ENCODE measurements at regions not wholly inside any gene's neighbourhood (a gene's known extent, or its start where the extent isn't known, plus 50 kb on each side); places are given as distances from the start of the nearest gene placed in this dataset.

DNA sequence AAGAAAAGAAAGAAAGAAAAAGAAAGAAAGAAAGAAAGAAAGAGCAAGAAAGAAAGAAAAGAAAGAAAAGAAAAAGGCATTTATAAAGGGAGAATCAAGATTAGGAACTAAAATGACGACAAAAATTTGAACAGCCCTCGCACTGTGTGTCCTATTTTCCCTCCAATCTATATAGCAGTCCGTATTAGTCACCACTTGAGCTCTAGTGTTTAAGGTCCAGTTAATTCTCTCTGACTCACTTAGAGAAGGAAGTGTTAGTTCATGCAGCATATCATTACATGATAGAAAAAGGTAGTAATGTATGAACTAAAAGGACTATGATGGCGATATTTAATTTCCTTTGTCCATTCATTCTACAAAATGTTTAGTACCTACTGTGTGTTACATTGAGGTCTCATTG, 122.7 kb downstream of the CBLL2 start:
- DNase-seq (ENCODE audit: low read depth), result no peak

DNA sequence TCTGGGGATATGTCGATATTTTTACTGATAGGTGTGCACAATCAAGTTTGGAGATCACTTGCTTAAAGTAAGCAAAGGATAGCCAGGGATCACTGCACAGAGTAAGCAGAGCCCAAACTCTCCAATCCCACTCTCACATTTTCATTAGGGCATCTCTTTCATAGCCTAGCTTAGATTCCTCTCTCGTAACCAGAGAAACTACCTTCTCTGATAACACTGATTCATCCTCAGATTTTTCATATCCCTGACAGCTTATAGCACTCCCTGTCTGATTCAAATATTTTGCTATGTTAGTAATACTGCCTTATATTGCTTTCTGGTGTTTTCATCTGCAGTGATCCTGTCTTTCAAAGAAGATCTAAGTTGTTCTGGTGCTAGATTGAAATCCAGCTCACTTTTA, 123.7 kb downstream of the CBLL2 start:
- no peak for DNase-seq (ENCODE audit: low read depth)

DNA sequence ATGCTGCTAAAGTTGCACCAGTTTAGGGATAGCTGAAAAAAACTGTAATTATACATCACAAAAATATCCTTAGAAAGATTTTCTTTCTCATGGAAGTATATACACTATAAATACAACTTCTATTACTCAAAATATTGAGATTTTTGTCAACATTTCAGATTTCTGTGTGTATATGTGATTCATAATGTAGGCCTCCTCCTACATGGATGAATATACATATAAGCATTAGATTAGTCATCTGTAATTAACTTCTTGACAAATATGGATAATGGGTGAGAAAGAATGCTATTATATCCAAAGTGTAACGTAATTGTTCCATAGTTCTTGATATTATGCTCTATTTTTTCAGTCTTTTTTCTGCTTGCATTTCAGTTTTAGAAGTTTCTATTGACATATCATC, 124.9 kb downstream of the CBLL2 start:
- no peak for DNase-seq (ENCODE audit: low read depth)

DNA sequence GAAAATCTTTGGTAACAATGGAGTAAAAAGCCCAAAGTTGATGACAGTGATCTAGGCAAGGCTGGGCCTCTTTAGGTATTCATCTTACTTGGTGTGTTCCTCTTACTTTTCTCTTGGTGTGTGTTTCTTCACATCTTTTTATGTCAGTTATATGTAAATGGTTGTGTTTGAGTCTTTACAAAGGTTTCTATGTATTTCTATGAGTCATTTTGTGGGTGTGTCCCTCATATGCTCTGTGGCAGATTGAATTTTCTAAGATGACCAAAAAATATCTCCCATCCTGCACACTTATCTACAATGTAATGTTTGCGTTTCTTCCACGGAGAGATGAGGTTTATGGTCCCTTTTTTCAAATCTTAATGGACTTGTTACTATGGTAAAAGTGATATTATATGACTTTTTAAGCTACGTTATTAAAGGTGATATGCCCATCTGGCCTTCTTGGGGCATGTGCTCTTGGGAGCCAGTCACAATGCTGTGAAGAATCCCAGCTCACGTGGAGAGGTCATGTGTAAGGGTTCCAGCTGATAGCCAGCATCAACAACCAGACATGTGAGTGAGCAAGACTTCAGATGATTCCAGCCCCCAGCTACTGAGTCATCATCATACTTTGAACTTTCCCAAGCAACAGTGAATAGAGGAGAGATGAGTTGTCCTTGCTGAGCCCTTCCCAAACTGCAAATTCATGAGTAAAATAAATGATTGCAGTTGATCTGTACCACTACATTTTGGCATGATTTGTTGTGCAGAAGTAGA, 126.9 kb downstream of the CBLL2 start:
- DNase-seq (ENCODE audit: low read depth), result no peak

DNA sequence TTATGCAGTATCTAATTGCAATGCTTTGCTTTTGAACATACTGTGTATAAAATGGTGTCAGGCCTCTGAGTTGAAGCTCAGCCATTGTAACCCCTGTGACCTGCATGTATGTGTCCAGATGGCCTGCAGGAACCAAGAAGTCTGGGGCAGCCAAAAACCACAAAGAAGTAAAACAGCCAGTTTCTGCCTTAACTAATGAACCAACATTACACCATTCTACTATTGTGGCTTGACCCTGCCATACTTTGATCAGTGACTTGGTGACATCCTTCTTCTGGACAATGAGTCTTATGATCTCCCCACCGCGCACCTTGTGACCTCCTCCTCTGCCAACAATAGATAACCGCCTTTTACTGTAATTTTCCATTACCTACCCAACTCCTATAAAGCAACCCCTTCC, 131.6 kb downstream of the CBLL2 start:
- no peak for DNase-seq (ENCODE audit: low read depth)

DNA sequence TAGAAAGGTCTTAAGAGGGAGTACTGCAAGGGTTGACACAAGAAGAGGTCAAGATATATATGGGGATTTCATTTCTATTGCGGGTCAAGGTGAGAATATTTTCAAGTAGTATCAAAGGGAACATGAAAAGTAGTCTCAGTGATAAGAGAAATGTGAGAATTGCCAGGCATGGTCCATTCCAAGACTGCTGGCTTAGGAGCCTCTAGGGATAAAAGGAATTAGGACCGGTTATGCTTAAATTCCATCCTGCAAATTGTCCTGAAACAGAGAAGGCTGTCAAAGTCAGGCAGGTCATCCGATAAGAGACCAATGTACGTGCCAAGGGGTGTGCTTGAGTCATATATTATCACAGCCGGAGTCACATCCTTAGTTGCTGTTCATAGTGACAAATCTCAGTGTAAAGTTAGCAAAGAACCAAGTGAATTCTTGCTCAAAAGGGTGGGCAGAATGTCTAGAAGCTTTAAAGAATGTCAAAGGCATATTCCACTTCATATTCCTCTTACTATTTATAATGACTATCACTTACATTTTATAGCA, 133.6 kb downstream of the CBLL2 start:
- no peak for DNase-seq (ENCODE audit: low read depth)

DNA sequence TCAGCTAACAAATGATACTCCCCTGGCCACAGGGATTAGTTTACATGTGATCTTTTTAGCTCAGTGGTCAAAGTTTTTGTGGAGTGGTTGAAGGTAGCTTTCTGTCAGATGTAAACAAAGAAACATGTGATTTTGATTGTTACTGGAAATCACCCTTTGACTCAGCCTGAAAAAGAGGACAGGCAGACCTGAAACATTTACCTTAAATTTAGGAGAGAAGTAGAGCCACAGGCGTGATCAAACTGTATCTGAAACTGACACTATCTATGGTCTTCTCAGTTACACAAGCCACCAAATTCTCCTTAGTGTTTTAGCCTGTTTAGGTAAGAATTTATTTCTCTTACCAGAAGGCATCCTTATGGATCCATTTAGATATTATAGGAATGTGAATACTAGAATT, 136.7 kb downstream of the CBLL2 start:
- DNase-seq (ENCODE audit: low read depth), result no peak

DNA sequence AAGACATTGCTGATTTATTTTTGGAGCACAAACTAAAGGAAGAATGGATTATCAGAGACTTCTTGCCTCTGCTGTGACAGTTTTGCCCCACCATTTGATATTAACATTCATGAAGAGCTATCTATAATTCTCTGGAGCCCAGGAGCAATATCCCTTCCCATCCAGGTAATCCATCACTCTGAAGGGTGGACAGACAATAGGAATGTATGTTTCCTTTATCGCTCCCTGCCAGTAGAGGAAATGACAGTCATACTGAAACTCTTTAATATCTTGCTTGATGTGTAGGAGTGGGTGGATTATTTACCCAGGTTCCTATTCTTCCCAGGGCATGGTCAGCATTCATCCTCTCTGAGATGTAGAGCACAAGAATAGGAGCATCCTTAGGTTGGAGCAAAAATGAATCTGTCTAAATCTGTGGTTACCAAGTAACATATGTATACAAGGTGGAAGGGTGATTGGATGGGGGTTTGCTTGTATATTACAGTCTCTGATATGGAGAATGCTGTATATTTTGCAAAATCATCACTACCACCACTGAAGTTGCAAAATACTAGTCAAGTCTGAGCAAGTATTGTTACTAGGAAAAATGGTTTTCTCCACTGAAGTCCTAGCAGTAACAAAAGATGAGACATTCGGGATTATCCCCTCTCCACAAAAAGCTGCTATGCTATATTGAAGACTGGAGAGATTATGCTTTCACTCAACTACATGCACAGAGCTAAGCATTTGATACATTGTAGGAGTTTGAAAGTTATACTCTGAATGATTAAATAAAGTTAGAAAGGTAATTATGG, 151.6 kb downstream of the CBLL2 start:
- DNase-seq (ENCODE audit: low read depth), result no peak

DNA sequence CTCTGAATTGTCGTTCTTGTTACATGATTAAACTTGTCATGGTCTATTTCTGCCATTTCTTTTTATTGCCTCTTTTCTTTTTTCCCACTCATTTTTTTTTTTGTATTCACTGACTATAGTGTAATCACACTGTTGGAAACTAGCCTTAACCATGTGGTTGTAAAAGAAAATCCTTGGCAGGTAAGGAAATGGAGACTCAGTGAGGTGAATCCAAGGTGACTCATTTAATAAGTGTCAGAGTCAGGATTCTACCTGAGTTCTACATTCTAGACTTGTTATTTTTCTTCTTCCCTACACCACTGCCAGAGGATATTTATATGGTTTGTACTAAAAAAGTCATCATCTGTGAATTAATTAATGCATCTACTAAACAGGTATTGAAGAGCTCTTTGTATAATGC, 152.2 kb downstream of the CBLL2 start:
- no peak for DNase-seq (ENCODE audit: low read depth)

DNA sequence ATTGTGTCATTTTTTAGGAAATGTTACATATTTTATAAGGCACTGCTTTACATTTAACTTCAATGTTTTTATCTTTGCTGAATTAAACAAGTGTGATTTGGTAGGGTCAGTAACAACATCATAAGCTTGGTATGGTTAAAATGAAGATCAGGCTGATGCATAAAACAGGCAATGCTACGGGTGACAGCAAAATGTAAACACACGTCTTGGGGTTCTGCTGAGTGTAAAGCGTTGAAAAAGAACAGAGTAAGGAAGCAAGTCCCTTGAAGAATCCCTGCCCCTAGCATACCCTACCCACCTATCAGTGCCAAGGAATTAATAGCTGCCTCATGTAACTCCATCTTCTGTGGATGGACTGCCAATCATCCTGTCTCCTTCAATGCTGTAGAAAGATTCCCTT, 157.0 kb downstream of the CBLL2 start:
- DNase-seq (ENCODE audit: low read depth), result no peak

DNA sequence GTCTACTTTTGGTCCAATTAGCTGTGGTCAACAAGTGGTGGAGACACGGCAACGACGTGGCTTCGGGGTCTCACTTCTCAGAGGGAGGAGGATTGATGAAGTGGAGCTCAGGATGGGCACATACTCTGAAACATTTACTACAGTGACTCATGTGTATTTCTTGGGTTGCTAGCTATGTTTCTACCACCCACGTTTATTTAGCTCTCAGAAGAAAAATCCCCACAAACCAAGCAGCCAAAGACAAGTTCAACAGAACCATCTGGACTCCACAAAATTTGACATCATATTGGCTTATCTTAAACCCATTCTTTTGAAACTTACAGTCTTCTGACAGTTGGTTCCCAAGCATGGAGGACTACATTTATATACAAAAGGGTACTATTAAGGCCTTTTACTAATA, 158.0 kb downstream of the CBLL2 start:
- no peak for DNase-seq (ENCODE audit: low read depth)

DNA sequence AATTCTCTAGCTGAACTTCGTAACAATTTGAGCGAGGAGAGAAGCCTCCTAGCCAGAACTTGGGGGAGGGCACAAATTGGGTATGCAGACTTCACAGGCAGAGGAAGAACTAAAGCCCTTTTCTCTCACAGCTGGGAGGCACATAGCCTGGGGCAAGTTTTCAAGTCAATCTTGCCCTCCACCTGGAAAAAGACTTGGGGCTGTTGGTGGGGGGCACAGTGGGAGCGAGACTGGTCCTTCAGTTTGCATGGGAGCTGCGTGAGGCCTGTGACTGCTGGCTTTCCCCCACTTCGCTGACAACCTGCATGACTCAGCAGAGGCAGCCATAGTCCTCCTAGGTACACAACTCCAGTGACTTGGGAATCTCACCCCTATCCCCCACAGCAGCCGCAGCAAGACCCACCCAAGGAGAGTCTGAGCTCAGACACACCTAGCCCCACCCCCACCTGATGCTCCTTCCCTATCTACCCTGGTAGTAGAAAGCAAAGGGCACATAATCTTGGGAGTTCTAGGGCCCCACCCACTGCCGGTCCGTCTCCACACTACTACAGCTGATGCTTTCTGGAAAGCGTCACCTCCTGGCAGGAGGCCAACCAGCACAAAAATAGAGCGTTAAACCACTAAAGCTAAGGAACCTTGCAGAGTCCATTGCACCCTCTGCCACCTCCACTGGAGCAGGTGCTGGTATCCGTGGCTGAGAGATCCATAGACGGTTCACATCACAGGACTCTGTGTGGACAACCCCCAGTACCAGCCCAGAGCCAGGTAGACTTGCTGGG, 160.8 kb downstream of the CBLL2 start:
- DNase-seq (ENCODE audit: low read depth), result no peak

DNA sequence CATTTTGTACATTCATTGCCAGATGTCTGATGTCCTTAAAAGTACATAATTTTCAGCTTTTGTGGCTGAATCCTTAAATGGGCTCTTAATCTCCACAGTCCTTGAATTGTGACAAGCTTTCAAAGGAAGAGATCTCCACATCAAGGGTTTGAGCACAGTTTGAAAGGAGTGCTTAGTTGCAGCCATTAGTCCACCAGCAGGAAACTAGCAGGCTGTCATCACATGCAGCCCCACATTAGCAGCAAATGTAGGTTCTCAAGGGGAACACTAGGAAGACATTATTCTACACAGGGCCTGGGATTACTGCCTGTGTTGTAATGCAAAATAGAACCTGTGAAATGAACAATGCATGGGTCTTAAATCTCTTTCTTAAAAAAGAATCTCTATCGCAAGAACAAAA, 173.2 kb downstream of the CBLL2 start:
- DNase-seq (ENCODE audit: low read depth), result no peak

DNA sequence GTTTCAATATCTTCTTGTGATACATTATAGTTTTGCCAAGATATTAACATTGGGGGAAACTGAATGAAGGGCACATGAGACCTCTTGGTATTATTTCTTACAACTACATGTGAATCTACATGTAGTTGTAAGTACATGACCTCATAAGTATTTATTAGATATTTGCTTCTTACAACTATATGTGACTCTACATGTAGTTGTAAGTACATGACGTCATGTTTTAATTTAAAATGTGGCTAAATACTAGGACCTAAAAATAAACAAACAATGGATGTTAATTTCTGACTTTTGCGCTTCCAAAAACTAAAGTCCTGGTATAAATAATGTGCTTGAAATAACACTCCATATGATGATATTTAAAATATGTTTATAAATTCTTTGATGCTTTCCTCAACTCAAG, 190.2 kb downstream of the CBLL2 start:
- DNase-seq (ENCODE audit: low read depth), result no peak

DNA sequence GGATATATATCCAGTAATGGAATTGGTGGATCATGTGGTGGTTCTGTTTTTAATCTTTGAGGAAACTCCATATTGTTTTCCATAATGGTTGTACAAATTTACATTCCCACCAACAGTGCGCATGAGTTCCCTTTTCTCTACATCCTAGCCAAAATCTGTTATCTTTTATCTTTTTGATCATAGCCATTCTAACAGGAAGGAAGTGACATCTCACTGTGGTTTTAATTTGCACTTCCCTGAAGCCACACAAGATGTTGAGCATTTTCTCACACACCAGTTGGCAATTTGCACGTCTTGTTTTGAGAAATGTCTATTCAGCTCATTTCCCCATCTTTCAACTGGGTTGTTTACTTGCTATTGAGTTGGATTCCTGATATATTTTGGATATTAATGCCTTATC, 194.9 kb downstream of the CBLL2 start:
- DNase-seq (ENCODE audit: low read depth), result no peak

DNA sequence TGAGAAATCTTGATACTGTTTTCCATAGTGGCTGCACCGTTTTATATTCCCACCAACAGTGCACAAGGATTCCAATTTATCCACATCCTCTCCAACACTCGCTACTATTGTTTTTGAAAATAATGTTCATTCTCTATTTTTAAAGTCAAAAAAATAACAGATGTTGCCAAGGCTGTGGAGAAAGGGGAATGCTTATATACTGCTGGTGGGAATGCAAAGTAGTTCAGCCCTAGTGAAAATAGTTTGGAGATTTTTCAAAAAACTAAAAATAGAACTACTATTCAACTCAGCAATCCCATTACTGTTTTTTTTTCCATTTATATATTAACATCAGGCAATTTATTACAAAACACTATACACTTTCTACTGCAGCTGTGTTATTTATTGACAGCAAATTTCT, 208.7 kb downstream of the CBLL2 start:
- no peak for DNase-seq (ENCODE audit: low read depth)

DNA sequence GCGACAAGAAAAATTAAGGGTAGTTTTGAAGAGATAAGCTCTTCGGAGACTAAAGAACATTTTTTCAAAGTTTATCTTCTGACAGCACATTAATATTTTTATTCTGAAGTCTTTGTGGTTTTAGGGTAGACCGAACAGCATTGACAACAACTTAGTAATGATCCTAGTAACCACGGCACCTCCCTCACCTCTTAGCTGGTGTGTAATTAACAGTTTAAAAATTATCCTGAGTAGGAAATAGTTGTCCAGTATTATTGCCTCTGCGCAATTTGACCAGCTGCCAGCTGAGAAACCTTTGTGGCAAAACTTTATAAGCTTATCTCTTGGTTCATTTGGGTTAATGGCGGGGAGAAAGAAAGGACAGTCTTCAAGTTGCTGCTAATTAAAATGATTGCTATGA, 213.6 kb downstream of the CBLL2 start:
- no peak for DNase-seq (ENCODE audit: low read depth)

DNA sequence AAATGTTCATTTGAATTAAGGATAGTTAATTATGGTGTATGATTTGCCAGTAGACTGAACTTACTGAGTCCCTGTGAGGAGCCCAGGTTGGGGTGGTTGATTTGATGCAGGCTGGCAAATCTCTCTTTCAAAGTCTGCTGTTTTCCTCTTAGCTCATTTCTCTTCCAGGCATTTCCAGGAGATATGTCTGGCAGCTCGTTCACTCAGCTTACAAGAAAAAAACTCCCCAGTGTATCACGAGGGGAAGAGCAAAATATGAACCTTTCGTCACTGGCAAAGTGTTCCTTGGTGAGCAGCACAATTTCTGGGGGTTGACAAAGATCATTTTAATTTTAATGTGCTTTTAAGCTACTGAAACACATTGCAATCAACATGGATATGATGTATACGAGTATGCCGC, 244.2 kb downstream of the CBLL2 start:
- DNase-seq (ENCODE audit: low read depth), result no peak

DNA sequence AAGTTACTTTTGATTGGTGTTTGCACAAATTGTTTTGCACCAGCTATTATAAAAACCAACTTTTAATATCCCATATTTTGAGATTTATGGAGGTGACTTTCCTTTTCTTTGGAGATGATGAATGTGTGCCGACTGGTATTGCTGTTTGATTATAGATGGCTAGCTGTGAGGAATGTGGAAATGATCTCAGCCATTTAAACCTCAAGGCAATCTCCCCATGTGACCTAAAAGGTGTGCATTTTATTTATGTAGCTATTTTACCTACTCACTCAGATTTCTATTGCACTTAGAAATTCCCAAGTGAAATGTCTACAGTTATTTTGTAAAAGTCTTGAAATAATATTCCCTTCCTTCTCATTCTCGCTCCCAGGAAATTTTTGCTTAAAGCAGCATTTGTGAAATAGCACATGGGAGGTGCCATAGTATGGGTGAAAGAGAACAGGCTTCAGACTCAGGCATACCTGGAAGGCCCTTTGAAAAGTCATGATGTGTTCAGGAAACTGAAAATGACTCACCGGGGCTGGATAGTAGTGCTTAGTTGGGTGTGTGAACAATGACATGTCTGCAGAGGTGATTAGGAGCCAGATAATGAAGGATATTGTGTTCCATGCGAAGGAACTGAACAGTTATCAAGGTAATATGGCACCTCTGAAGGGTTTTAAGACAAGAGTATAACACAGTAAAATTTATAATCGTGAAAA, 247.6 kb downstream of the CBLL2 start:
- no peak for DNase-seq (ENCODE audit: low read depth)

DNA sequence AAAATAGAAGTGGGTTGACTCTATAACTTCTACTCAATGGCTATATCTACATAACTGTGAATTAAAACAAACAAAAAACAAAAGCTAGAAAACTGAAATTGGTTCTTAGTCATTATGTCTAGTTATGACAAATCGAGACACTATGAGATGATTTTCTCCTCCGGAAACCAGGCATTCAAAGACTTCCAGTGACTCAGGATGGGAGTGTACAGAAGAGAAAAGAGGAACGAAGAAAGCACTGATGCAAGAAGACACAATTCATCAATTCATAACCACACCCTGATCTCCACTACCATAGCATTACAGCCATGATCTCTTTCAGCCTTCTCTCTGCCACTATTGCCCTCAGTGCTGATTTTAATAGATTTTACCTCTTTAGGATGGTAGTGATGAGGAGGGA, 253.6 kb downstream of the CBLL2 start:
- no peak for DNase-seq (ENCODE audit: low read depth)

DNA sequence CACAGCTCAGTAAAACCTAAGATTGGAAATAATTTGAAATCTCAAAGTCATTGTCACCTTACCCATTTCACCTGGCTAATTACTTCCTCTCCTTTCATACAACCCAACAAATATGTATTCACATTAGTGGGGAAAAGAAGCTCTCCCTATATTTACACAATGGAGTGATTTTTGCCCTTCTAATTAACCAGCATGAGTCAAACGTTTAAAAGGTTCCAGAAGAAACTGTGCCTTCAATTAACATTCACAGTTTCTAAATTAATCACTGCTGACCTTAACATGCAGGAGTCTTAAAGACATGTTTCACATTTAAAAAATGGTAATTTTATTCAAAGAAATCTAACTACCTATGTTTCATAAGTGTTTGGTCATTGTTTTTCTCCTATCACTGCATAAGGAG, 254.6 kb downstream of the CBLL2 start:
- no peak for DNase-seq (ENCODE audit: low read depth)

DNA sequence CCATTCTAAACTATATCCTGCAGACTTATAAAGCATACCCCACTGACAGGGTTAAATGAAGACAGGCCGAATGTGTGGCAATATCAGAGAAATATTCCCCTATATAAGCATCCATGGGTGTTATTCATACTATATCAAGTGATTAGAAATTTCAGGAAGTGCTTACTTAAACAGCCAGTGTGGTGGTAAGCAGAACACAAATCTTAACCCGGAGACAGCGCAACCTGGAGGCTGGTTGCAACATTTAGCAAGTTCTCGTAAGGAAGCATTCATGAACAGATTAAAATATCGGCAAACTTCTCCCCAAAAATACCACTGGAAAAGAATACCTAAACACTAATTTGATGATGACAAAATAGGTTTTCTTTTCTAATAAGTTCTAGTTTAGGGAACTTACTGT, 261.2 kb downstream of the CBLL2 start:
- DNase-seq (ENCODE audit: low read depth), result no peak
